ENCODE measurements at regions not wholly inside any gene's neighbourhood (a gene's known extent, or its start where the extent isn't known, plus 50 kb on each side); places are given as distances from the start of the nearest gene placed in this dataset.

- in situ Hi-C loops (cut with HindIII; ENCODE audit: extremely low pct_ligation_motif_present, low pct_unique_long_range_greater_than_20kb) = no loop called here
- ATAC-seq (no peak), FAIRE-seq (no peak), DNase-seq (ENCODE audit: low spot score) (no peak)
- Histone ChIP-seq H3K4me2 (ENCODE audit: low read depth, low read length) (no peak overlapping the region), H3K4me1 (ENCODE audit: insufficient read depth, low read length) (peaks cover 11% of the 10 kb centered on the region), H2AFZ (ENCODE audit: low read length) (no peak overlapping the region), H4K20me1 (ENCODE audit: insufficient read depth, low read length) (no peaks in the 10 kb centered on the region), H3K9me3 (ENCODE audit: low read length) (no peaks in the 10 kb centered on the region), H3K27ac (ENCODE audit: extremely low read length, insufficient read depth, low read length) (no peak overlapping the region), H3K4me3 (replicated peaks in 1 of 3; ENCODE audit: insufficient read depth in 1 of 3, low read depth in 2 of 3, low read length in 3 of 3) (no peak overlapping the region), H3K27me3 (ENCODE audit: control insufficient read depth in 1 of 2, insufficient read depth in 2 of 2, low read length in 2 of 2) (0 out of 5 replicates have a peak, but pooled peaks cover 0 to 3% of the 10 kb centered on the region in 2 experiments), H3K36me3 (replicated peaks in 1 of 2; ENCODE audit: control insufficient read depth in 1 of 2, insufficient read depth in 2 of 2, low read length in 2 of 2) (no peaks in the 10 kb centered on the region), H3K9ac (ENCODE audit: insufficient read depth, low read depth, low read length) (no peak overlapping the region), H3K79me2 (ENCODE audit: insufficient read depth, low read length) (no peaks in the 10 kb centered on the region)
- WGBS (ENCODE audit: low lambda C conversion rate) = 7% methylated on average over 1 of the region's 1 CpG
- ChIA-PET POLR2A (no interaction called here), CTCF (ENCODE audit: low intra/inter-chr PET ratio, low total read pairs) (no interaction called here)
- no TSS peak for BruUV-seq (replicated peaks)
- intact Hi-C loops (cut with micrococcal nuclease; ENCODE audit: unreplicated experiment) = no loop called here
- TF ChIP-seq ZNF17 (CRISPR knock-in tag; IDR thresholded peaks at IDR 0.05) = no peak
- TF ChIP-seq SIN3A (IDR thresholded peaks at IDR 0.05; ENCODE audit: borderline replicate concordance, low read depth, low read length) = no peak
- TF ChIP-seq ZEB1 (IDR thresholded peaks at IDR 0.05; ENCODE audit: insufficient replicate concordance, low read depth) = no peak
- no peak for TF ChIP-seq ZMYM3 (CRISPR knock-in tag; IDR thresholded peaks at IDR 0.05)
- no peak for TF ChIP-seq ZNF557 (CRISPR knock-in tag; IDR thresholded peaks at IDR 0.05)
- TF ChIP-seq FLYWCH1 (CRISPR knock-in tag; IDR thresholded peaks at IDR 0.05) = no peak
- TF ChIP-seq ZNF205 (CRISPR knock-in tag; IDR thresholded peaks at IDR 0.05) = no peak
These were observed 328.1 kb downstream of the HACE1 start for GRCh38 chr6:104531646-104532045.

- ChIA-PET CTCF (ENCODE audit: low intra/inter-chr PET ratio, low total read pairs) (no interaction called here), POLR2A (no interaction called here)
- H3K4me3 ChIP-seq (replicated peaks in 1 of 3; ENCODE audit: insufficient read depth in 1 of 3, low read depth in 2 of 3, low read length in 3 of 3) = no peak overlapping the region
- no peaks in the 10 kb centered on the region for H3K27me3 ChIP-seq (ENCODE audit: control insufficient read depth in 1 of 2, insufficient read depth in 2 of 2, low read length in 2 of 2)
- ATAC-seq = peak; percentile 80
- BruUV-seq (replicated peaks) = no TSS peak
- no peak overlapping the region for H3K9ac ChIP-seq (ENCODE audit: insufficient read depth, low read depth, low read length)
- H3K27ac ChIP-seq (ENCODE audit: extremely low read length, insufficient read depth, low read length) = no peak overlapping the region
- H3K36me3 ChIP-seq (replicated peaks in 1 of 2; ENCODE audit: control insufficient read depth in 1 of 2, insufficient read depth in 2 of 2, low read length in 2 of 2) = no peaks in the 10 kb centered on the region
- WGBS (ENCODE audit: low lambda C conversion rate) = 31% methylated on average over 9 of the region's 10 CpGs
- peak; percentile 24 for DNase-seq (ENCODE audit: low spot score)
- no peak overlapping the region for H3K4me2 ChIP-seq (ENCODE audit: low read depth, low read length)
- H2AFZ ChIP-seq (ENCODE audit: low read length) = no peak overlapping the region
- H3K79me2 ChIP-seq (ENCODE audit: insufficient read depth, low read length) = no peaks in the 10 kb centered on the region
- peaks cover 24% of the 10 kb centered on the region for H3K4me1 ChIP-seq (ENCODE audit: insufficient read depth, low read length)
- in situ Hi-C loops (cut with HindIII; ENCODE audit: extremely low pct_ligation_motif_present, low pct_unique_long_range_greater_than_20kb) = no loop called here
- intact Hi-C loops (cut with micrococcal nuclease; ENCODE audit: unreplicated experiment) = loop anchor here (5.0 kb wide), 1 partner anchor 296 kb away; no protein-coding TSS in a partner anchor
- H3K9me3 ChIP-seq (ENCODE audit: low read length) = no peaks in the 10 kb centered on the region
- no peak for FAIRE-seq
- TF ChIP-seq CTCF (CRISPR knock-in tag; IDR thresholded peaks at IDR 0.05) = peak; percentile 57
- no peak for TF ChIP-seq IKZF1 (IDR thresholded peaks at IDR 0.05)
- TF ChIP-seq POLR2AphosphoS2 (IDR thresholded peaks at IDR 0.05; ENCODE audit: low read depth, low read length) = no peak
- no peaks in the 10 kb centered on the region for H4K20me1 ChIP-seq (ENCODE audit: insufficient read depth, low read length)
These were observed 331.8 kb downstream of the HACE1 start for GRCh38 chr6:104527761-104528415.

Data from HepG2 (cell line).